ENCODE measurements at regions not wholly inside any gene's neighbourhood (a gene's known extent, or its start where the extent isn't known, plus 50 kb on each side); places are given as distances from the start of the nearest gene placed in this dataset.

- TF ChIP-seq POLR2A (IDR thresholded peaks at IDR 0.05) (no peak), CTCF (IDR thresholded peaks at IDR 0.05) (no peak)
- Histone ChIP-seq H3K4me3 (replicated peaks in 1 of 3) (no peak overlapping the region), H3K27ac (no peak overlapping the region), H3K27me3 (no peaks in the 10 kb centered on the region), H3K9me3 (no peaks in the 10 kb centered on the region), H3K4me1 (no peaks in the 10 kb centered on the region), H3K36me3 (no peaks in the 10 kb centered on the region)
- DNase-seq: no peak
- intact Hi-C loops (cut with DNase I): no loop called here
- 76 to 81% methylated on average over 12 of the region's 12 CpGs for WGBS, 2 donors
Observed at GRCh38 chr11:70616938-70617654, 218.8 kb downstream of the CTTN start.

- Histone ChIP-seq H3K27ac (no peak overlapping the region), H3K36me3 (no peaks in the 10 kb centered on the region), H3K27me3 (no peaks in the 10 kb centered on the region), H3K4me1 (no peaks in the 10 kb centered on the region), H3K9me3 (no peaks in the 10 kb centered on the region), H3K4me3 (replicated peaks in 1 of 3) (no peak overlapping the region)
- WGBS, 2 donors: 79 to 86% methylated on average over 19 to 22 of the region's 22 CpGs
- TF ChIP-seq POLR2A (IDR thresholded peaks at IDR 0.05) (no peak), CTCF (IDR thresholded peaks at IDR 0.05) (no peak)
- intact Hi-C loops (cut with DNase I): no loop called here
- peak; percentile 53 to 76 for DNase-seq
Observed at GRCh38 chr11:70618431-70619101, 220.2 kb downstream of the CTTN start.

GRCh38 chr11:70619591-70619990 lies 221.3 kb downstream of the CTTN start:
- intact Hi-C loops (cut with DNase I): no loop called here
- 85 to 90% methylated on average over 5 to 6 of the region's 7 CpGs for WGBS, 2 donors
- TF ChIP-seq CTCF (IDR thresholded peaks at IDR 0.05): no peak
- no peak for TF ChIP-seq POLR2A (IDR thresholded peaks at IDR 0.05)
- Histone ChIP-seq H3K36me3 (no peaks in the 10 kb centered on the region), H3K27ac (no peak overlapping the region), H3K9me3 (no peaks in the 10 kb centered on the region), H3K27me3 (no peaks in the 10 kb centered on the region), H3K4me1 (no peaks in the 10 kb centered on the region), H3K4me3 (replicated peaks in 1 of 3) (no peak overlapping the region)
- DNase-seq: no peak

GRCh38 chr11:70620510-70621184 lies 222.3 kb downstream of the CTTN start:
- Histone ChIP-seq H3K27me3 (no peaks in the 10 kb centered on the region), H3K4me3 (replicated peaks in 1 of 3) (no peak overlapping the region), H3K27ac (no peak overlapping the region), H3K4me1 (no peaks in the 10 kb centered on the region), H3K36me3 (no peaks in the 10 kb centered on the region), H3K9me3 (no peaks in the 10 kb centered on the region)
- intact Hi-C loops (cut with DNase I): no loop called here
- no peak for TF ChIP-seq POLR2A (IDR thresholded peaks at IDR 0.05)
- no peak for TF ChIP-seq CTCF (IDR thresholded peaks at IDR 0.05)
- no peak for DNase-seq
- 93% methylated on average over 7 to 12 of the region's 12 CpGs for WGBS, 2 donors

- TF ChIP-seq POLR2A (IDR thresholded peaks at IDR 0.05) (no peak), CTCF (IDR thresholded peaks at IDR 0.05) (no peak)
- intact Hi-C loops (cut with DNase I): no loop called here
Observed at GRCh38 chr11:70621241-70621640, 222.9 kb downstream of the CTTN start.

More at GRCh38 chr11:70621241-70621640, 222.9 kb downstream of the CTTN start:
- Histone ChIP-seq H3K4me3 (replicated peaks in 1 of 3) (no peak overlapping the region), H3K4me1 (no peaks in the 10 kb centered on the region), H3K27ac (no peak overlapping the region), H3K36me3 (no peaks in the 10 kb centered on the region), H3K27me3 (no peaks in the 10 kb centered on the region), H3K9me3 (no peaks in the 10 kb centered on the region)
- WGBS, 2 donors: 91 to 95% methylated on average over 6 of the region's 6 CpGs
- DNase-seq: no peak

Measured in thyroid gland (tissue), 4 donors.